Bronchial epithelial cell (primary cell): ENCODE measurements at regions not wholly inside any gene's neighbourhood (a gene's known extent, or its start where the extent isn't known, plus 50 kb on each side); places are given as distances from the start of the nearest gene placed in this dataset.

Experiments used
- DNase-seq: peaks from one replicate; pipeline ENCODE4 v3.0.0-alpha.2; 2010; ENCODE audit warnings: low read depth
- FAIRE-seq: peaks from 2 replicates; lab custom pipeline; 2011; peaks lifted over from hg19 to GRCh38; lab: Jason Lieb, UNC
- H3K27me3 ChIP-seq: 2 replicates; pipeline ENCODE4 v1.5.1; 2011; ENCODE audit warnings: low read length; ENCODE audit not compliant: control insufficient read depth, insufficient read depth
- H3K36me3 ChIP-seq: 2 replicates; pipeline ENCODE4 v1.5.1; 2011; ENCODE audit warnings: low read length; ENCODE audit not compliant: control insufficient read depth, insufficient read depth
- H3K4me3 ChIP-seq: 2 replicates; pipeline ENCODE4 v1.5.1; 2011; ENCODE audit warnings: mild to moderate bottlenecking, low read depth, low read length, control low read depth
- CTCF ChIP-seq: IDR thresholded peaks from 2 replicates; pipeline ENCODE4 v1.5.1; 2011; ENCODE audit warnings: mild to moderate bottlenecking, moderate library complexity, low read length, control low read depth, inconsistent platforms; ENCODE audit not compliant: insufficient read depth, severe bottlenecking

GRCh38 chr5:96096724-96097123 lies 135.1 kb upstream of the ELL2 start:
- FAIRE-seq (no peak), DNase-seq (no peak)
- Histone ChIP-seq H3K27me3 (no peaks in the 10 kb centered on the region), H3K36me3 (no peaks in the 10 kb centered on the region), H3K4me3 (no peak overlapping the region)
- no peak for TF ChIP-seq CTCF

- no peak overlapping the region for H3K4me3 ChIP-seq
- no peaks in the 10 kb centered on the region for H3K36me3 ChIP-seq
- FAIRE-seq = no peak
- DNase-seq = no peak
- H3K27me3 ChIP-seq = no peaks in the 10 kb centered on the region
- TF ChIP-seq CTCF = no peak
Measured at GRCh38 chr5:96094904-96095303, 133.3 kb upstream of the ELL2 start.

- FAIRE-seq = no peak
- H3K27me3 ChIP-seq = no peaks in the 10 kb centered on the region
- no peak for TF ChIP-seq CTCF
- H3K4me3 ChIP-seq = no peak overlapping the region
- DNase-seq = peak; percentile 98
- no peaks in the 10 kb centered on the region for H3K36me3 ChIP-seq
Measured at GRCh38 chr5:96093890-96094381, 132.3 kb upstream of the ELL2 start.

GRCh38 chr5:96093340-96093739 lies 131.7 kb upstream of the ELL2 start:
- H3K27me3 ChIP-seq = no peaks in the 10 kb centered on the region
- TF ChIP-seq CTCF = no peak
- no peak for FAIRE-seq
- no peak overlapping the region for H3K4me3 ChIP-seq
- DNase-seq = peak; percentile 61
- H3K36me3 ChIP-seq = no peaks in the 10 kb centered on the region

GRCh38 chr5:96091874-96092273 lies 130.2 kb upstream of the ELL2 start:
- no peaks in the 10 kb centered on the region for H3K36me3 ChIP-seq
- H3K4me3 ChIP-seq = no peak overlapping the region
- H3K27me3 ChIP-seq = no peaks in the 10 kb centered on the region
- FAIRE-seq = peak; percentile 23
- no peak for TF ChIP-seq CTCF
- DNase-seq = peak; percentile 69

GRCh38 chr5:96090215-96090614 lies 128.6 kb upstream of the ELL2 start:
- no peak overlapping the region for H3K4me3 ChIP-seq
- no peaks in the 10 kb centered on the region for H3K36me3 ChIP-seq
- H3K27me3 ChIP-seq = no peaks in the 10 kb centered on the region
- no peak for TF ChIP-seq CTCF
- FAIRE-seq = no peak
- no peak for DNase-seq
